ENCODE measurements at regions not wholly inside any gene's neighbourhood (a gene's known extent, or its start where the extent isn't known, plus 50 kb on each side); places are given as distances from the start of the nearest gene placed in this dataset.

- DNase-seq (ENCODE audit: low spot score in 2 of 2) (no peak), ATAC-seq (ENCODE audit: low read depth) (no peak)
- H3K9me3 Mint-ChIP-seq = peaks cover 5% of the 10 kb centered on the region
- no peak overlapping the region for H3K4me3 Mint-ChIP-seq
- no peaks in the 10 kb centered on the region for H3K4me1 Mint-ChIP-seq
- no peak overlapping the region for H3K27ac Mint-ChIP-seq
- no peaks in the 10 kb centered on the region for H3K27me3 Mint-ChIP-seq
- no peaks in the 10 kb centered on the region for H3K36me3 Mint-ChIP-seq
These were observed 303.3 kb downstream of the ARRDC4 start for GRCh38 chr15:98263787-98264186.

GRCh38 chr15:98266295-98266694, 305.8 kb downstream of the ARRDC4 start:
- H3K27me3 Mint-ChIP-seq = no peaks in the 10 kb centered on the region
- no peak for ATAC-seq (ENCODE audit: low read depth)

GRCh38 chr15:98268163-98268562, 307.7 kb downstream of the ARRDC4 start:
- DNase-seq (ENCODE audit: low spot score in 2 of 2) (no peak), ATAC-seq (ENCODE audit: low read depth) (no peak)
- Mint-ChIP-seq H3K36me3 (peaks cover 1% of the 10 kb centered on the region), H3K27me3 (no peaks in the 10 kb centered on the region), H3K9me3 (peaks cover 9% of the 10 kb centered on the region), H3K27ac (no peak overlapping the region), H3K4me3 (no peak overlapping the region), H3K4me1 (no peaks in the 10 kb centered on the region)

More at GRCh38 chr15:98266295-98266694, 305.8 kb downstream of the ARRDC4 start:
- DNase-seq (ENCODE audit: low spot score in 2 of 2) = no peak
- H3K4me1 Mint-ChIP-seq = no peaks in the 10 kb centered on the region
- no peak overlapping the region for H3K27ac Mint-ChIP-seq
- no peak overlapping the region for H3K4me3 Mint-ChIP-seq
- H3K36me3 Mint-ChIP-seq = peaks cover 1% of the 10 kb centered on the region
- peaks cover 9% of the 10 kb centered on the region for H3K9me3 Mint-ChIP-seq

- DNase-seq (ENCODE audit: low spot score in 2 of 2) (no peak), ATAC-seq (ENCODE audit: low read depth) (no peak)
- H3K4me1 Mint-ChIP-seq = no peaks in the 10 kb centered on the region
- no peak overlapping the region for H3K4me3 Mint-ChIP-seq
- peaks cover 2% of the 10 kb centered on the region for H3K27me3 Mint-ChIP-seq
- peaks cover 1% of the 10 kb centered on the region for H3K36me3 Mint-ChIP-seq
- no peak overlapping the region for H3K27ac Mint-ChIP-seq
- H3K9me3 Mint-ChIP-seq = peaks cover 6% of the 10 kb centered on the region
These were observed 312.1 kb downstream of the ARRDC4 start for GRCh38 chr15:98272625-98273024.

- DNase-seq (ENCODE audit: low spot score in 2 of 2) (no peak), ATAC-seq (ENCODE audit: low read depth) (no peak)
- H3K4me1 Mint-ChIP-seq = no peaks in the 10 kb centered on the region
- H3K27ac Mint-ChIP-seq = no peak overlapping the region
- peaks cover 2% of the 10 kb centered on the region for H3K27me3 Mint-ChIP-seq
- no peaks in the 10 kb centered on the region for H3K36me3 Mint-ChIP-seq
- H3K4me3 Mint-ChIP-seq = no peak overlapping the region
- peaks cover 10% of the 10 kb centered on the region for H3K9me3 Mint-ChIP-seq
These were observed 315.5 kb downstream of the ARRDC4 start for GRCh38 chr15:98276018-98276417.

GRCh38 chr15:98277602-98278001, 317.1 kb downstream of the ARRDC4 start:
- Mint-ChIP-seq H3K27ac (no peak overlapping the region), H3K27me3 (peaks cover 2% of the 10 kb centered on the region), H3K4me3 (no peak overlapping the region), H3K4me1 (no peaks in the 10 kb centered on the region), H3K36me3 (no peaks in the 10 kb centered on the region), H3K9me3 (peaks cover 15% of the 10 kb centered on the region)
- DNase-seq (ENCODE audit: low spot score in 2 of 2) (no peak), ATAC-seq (ENCODE audit: low read depth) (no peak)

- Mint-ChIP-seq H3K4me1 (no peaks in the 10 kb centered on the region), H3K9me3 (peaks cover 14% of the 10 kb centered on the region), H3K27ac (no peak overlapping the region), H3K36me3 (no peaks in the 10 kb centered on the region), H3K27me3 (no peaks in the 10 kb centered on the region), H3K4me3 (no peak overlapping the region)
- DNase-seq (ENCODE audit: low spot score in 2 of 2) (no peak), ATAC-seq (ENCODE audit: low read depth) (no peak)
These were observed 319.9 kb downstream of the ARRDC4 start for GRCh38 chr15:98280284-98280975.

GRCh38 chr15:98281130-98281529, 320.6 kb downstream of the ARRDC4 start:
- ATAC-seq (ENCODE audit: low read depth) = no peak
- no peak for DNase-seq (ENCODE audit: low spot score in 2 of 2)
- no peaks in the 10 kb centered on the region for H3K36me3 Mint-ChIP-seq
- no peaks in the 10 kb centered on the region for H3K27me3 Mint-ChIP-seq
- H3K4me3 Mint-ChIP-seq = no peak overlapping the region
- H3K4me1 Mint-ChIP-seq = no peaks in the 10 kb centered on the region
- peaks cover 14% of the 10 kb centered on the region for H3K9me3 Mint-ChIP-seq
- H3K27ac Mint-ChIP-seq = no peak overlapping the region

- no peak for ATAC-seq (ENCODE audit: low read depth)
- no peaks in the 10 kb centered on the region for H3K27me3 Mint-ChIP-seq
These were observed 322.3 kb downstream of the ARRDC4 start for GRCh38 chr15:98282656-98283332.

GRCh38 chr15:98286200-98286599, 325.7 kb downstream of the ARRDC4 start:
- H3K36me3 Mint-ChIP-seq = no peaks in the 10 kb centered on the region

More at GRCh38 chr15:98282656-98283332, 322.3 kb downstream of the ARRDC4 start:
- DNase-seq (ENCODE audit: low spot score in 2 of 2) = no peak
- Mint-ChIP-seq H3K36me3 (no peaks in the 10 kb centered on the region), H3K9me3 (peaks cover 12% of the 10 kb centered on the region), H3K27ac (no peak overlapping the region), H3K4me3 (no peak overlapping the region), H3K4me1 (no peaks in the 10 kb centered on the region)

GRCh38 chr15:98286831-98287230, 326.3 kb downstream of the ARRDC4 start:
- no peaks in the 10 kb centered on the region for H3K4me1 Mint-ChIP-seq
- no peaks in the 10 kb centered on the region for H3K36me3 Mint-ChIP-seq
- no peak overlapping the region for H3K27ac Mint-ChIP-seq
- no peaks in the 10 kb centered on the region for H3K27me3 Mint-ChIP-seq
- no peak for ATAC-seq (ENCODE audit: low read depth)
- H3K9me3 Mint-ChIP-seq = peaks cover 4% of the 10 kb centered on the region
- H3K4me3 Mint-ChIP-seq = no peak overlapping the region
- no peak for DNase-seq (ENCODE audit: low spot score in 2 of 2)

More at GRCh38 chr15:98286200-98286599, 325.7 kb downstream of the ARRDC4 start:
- no peak for ATAC-seq (ENCODE audit: low read depth)
- no peak for DNase-seq (ENCODE audit: low spot score in 2 of 2)
- H3K9me3 Mint-ChIP-seq = peaks cover 4% of the 10 kb centered on the region
- H3K4me1 Mint-ChIP-seq = no peaks in the 10 kb centered on the region
- no peaks in the 10 kb centered on the region for H3K27me3 Mint-ChIP-seq
- no peak overlapping the region for H3K27ac Mint-ChIP-seq
- no peak overlapping the region for H3K4me3 Mint-ChIP-seq

- H3K9me3 Mint-ChIP-seq = no peaks in the 10 kb centered on the region
- DNase-seq (ENCODE audit: low spot score in 2 of 2) (no peak), ATAC-seq (ENCODE audit: low read depth) (no peak)
- H3K27ac Mint-ChIP-seq = no peak overlapping the region
- no peaks in the 10 kb centered on the region for H3K27me3 Mint-ChIP-seq
- H3K4me3 Mint-ChIP-seq = no peak overlapping the region
- H3K4me1 Mint-ChIP-seq = no peaks in the 10 kb centered on the region
- no peaks in the 10 kb centered on the region for H3K36me3 Mint-ChIP-seq
These were observed 327.6 kb downstream of the ARRDC4 start for GRCh38 chr15:98288091-98288590.

- DNase-seq (ENCODE audit: low spot score in 2 of 2) (no peak), ATAC-seq (ENCODE audit: low read depth) (no peak)
- Mint-ChIP-seq H3K27me3 (peaks cover 5% of the 10 kb centered on the region), H3K36me3 (no peaks in the 10 kb centered on the region), H3K27ac (no peak overlapping the region), H3K4me3 (no peak overlapping the region), H3K4me1 (no peaks in the 10 kb centered on the region), H3K9me3 (no peaks in the 10 kb centered on the region)
These were observed 329.2 kb downstream of the ARRDC4 start for GRCh38 chr15:98289747-98290146.

- Mint-ChIP-seq H3K4me1 (no peaks in the 10 kb centered on the region), H3K4me3 (no peak overlapping the region), H3K9me3 (no peaks in the 10 kb centered on the region), H3K27ac (no peak overlapping the region), H3K36me3 (no peaks in the 10 kb centered on the region), H3K27me3 (peaks cover 5% of the 10 kb centered on the region)
- DNase-seq (ENCODE audit: low spot score in 2 of 2) (no peak), ATAC-seq (ENCODE audit: low read depth) (no peak)
These were observed 332.1 kb downstream of the ARRDC4 start for GRCh38 chr15:98292442-98293240.

All from memory B cell (primary cell).